Stimulated activated CD4-positive, alpha-beta T cell treated with anti-CD3 and anti-CD28 coated beads, Interleukin-1b, Interleukin-23, amount 100 ng/mL, for 4 hours (primary cell): ENCODE measurements at regions not wholly inside any gene's neighbourhood (a gene's known extent, or its start where the extent isn't known, plus 50 kb on each side); places are given as distances from the start of the nearest gene placed in this dataset.

ENCODE experiments used
- DNase-seq, 2 donors: peaks; one replicate each; pipeline ENCODE4 v3.0.0-alpha.2; 2020; ENCODE audit warnings: low read depth in 2 of 2

DNA sequence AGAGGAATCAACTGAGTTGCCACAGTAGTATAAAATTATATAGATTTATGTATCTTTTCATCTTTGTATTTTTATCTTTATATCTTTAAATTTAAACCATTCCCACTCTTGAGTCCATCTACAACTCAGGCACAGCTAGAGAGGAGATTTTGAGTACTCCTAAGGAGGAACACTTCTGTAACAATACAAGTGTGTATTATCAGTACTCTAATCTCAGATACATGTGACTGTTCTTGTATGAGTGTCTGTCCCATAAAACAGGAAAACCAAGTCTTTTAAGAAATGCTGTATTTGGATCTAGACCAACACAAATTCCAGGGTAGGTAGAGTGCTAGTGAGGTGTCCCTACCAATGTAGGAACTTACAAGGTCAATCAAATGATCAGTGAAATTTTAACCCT, 1428.0 kb upstream of the LRRTM3 start:
- DNase-seq: no peak

DNA sequence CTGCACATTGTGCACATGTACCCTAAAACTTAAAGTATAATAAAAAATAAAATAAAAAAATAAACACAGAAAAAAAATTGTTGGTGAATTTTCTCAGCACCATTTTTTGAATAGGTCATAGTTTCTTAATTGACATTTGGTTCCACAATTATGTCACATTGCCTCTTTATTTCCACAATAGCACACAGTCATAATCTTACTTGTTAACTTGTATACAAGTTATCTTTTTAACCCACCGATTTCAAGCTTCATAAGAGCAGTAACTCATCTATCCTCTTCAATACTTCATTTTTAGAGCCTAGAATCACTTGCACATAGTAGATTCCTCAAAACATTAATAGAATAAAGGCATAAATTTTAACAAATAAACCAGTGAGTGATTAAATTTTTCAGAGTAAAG, 1425.1 kb upstream of the LRRTM3 start:
- DNase-seq: no peak

- no peak for DNase-seq
Measured at GRCh38 chr10:65501259-65501658, 1424.6 kb upstream of the LRRTM3 start.

DNA sequence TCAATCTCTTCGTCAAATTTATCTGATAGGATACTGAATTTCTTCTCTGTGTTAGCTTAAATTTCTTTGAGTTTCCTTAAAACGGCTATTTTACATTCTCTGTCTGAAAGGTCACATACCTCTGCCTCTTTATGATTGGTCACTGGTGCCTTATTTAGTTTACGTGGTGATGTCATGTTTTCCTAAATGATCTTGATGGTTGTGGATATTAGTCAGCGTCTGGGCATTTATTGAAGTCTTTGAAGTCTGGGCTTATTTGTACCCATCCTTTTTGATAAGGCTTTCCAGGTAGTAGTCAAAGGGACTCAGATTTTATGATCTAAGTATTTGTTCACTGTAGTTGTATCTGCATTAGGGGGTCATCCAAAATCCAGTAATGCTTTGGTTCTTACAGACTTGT, 1407.5 kb upstream of the LRRTM3 start:
- DNase-seq: no peak

DNA sequence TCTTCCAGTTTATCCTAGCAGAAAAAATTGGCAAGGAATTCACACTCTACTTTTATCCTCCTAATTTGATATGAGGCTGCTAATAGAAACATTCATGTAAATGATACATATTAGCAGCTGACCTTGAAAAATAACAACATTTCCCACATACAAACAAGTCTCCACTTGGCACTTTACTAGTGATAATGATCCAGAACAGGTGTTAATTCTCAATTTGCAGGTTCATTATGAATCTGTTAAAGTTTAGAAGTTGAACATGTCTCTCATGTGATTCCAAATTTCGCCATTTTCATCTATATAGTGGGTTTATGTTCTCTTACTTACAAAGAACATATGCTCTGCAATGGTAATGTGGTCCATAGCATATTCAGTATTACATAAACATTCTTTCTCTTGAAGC, 1396.8 kb upstream of the LRRTM3 start:
- no peak for DNase-seq

DNA sequence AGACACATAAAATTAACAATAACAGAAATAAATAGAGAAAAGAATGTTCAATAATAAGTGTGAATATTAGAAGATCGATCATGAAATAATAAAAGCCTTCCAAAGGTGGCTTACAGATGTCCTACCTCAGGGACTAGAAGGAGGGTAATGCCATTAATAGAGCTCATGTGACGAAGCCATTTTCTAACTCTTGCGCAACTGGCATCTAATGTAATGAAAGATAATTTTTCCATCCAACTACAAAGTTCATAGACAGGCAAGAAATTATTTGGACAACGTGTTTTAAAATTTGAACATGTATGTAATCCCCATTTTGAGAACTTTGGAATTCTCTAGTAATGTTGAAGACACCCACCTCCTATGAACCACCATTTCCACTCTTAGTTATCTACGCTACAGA, 1394.3 kb upstream of the LRRTM3 start:
- no peak for DNase-seq

GRCh38 chr10:65534771-65535170, 1391.1 kb upstream of the LRRTM3 start:
- DNase-seq: no peak

- DNase-seq: no peak
Measured at GRCh38 chr10:65544756-65545155, 1381.1 kb upstream of the LRRTM3 start.

- no peak for DNase-seq
Measured at GRCh38 chr10:65548001-65548400, 1377.8 kb upstream of the LRRTM3 start.

DNA sequence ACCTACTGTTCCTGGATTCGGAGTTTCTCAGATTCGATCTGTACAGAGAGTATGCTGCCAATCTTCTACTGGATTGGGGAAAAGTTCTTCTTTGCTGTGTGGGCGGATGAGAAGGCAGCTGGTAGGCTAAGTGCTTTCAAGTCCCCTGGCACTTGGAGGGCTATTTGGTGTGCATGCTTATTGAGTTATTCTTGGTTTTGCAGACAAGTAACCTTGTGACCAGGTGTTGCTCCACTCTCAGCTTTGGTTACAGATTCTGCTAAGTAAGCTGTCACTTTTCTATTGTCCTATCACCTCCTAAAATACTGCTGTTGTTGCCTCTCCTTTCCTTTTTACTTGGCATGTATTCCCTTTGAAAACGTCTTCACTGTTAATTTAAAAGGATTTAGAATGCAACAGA, 1375.1 kb upstream of the LRRTM3 start:
- no peak for DNase-seq

DNA sequence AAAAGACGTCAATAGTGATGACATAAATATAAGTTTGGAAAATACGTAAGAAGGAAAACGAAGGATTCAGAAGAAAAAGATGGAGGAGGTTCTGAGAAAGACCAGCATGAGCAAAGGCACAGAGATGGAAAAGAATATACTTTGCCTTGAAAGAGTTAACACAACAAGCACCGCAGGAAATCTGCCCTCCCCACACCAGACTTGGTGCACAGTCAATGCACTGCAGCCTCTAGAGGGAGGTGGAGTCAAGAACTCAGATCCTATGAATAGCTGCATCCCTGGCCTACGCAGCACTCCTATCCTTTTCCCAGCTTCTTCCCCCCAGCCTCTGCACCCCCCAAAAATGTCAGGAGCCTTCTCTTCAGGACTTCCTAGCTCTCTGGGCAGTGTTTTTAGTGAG, 1370.6 kb upstream of the LRRTM3 start:
- DNase-seq: no peak

- DNase-seq: no peak
Measured at GRCh38 chr10:65556006-65556405, 1369.8 kb upstream of the LRRTM3 start.

DNA sequence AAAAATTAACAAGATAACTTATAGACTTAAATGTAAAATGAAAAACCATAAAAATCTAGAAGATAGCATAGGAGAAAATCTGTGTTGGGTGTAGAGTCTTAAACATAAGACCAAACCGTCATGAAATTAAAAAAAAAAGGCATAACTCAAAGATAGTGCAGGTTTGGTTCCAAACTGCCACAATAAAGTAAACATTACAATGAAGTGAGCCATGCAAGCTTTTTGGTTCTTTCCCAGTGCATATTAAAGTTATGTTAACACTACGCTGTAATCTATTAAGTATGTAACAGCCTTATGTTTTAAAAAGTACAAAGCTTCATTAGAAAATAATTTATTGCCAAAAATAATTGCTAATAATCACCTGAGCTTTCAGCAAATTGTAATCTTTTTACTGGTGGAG, 1366.5 kb upstream of the LRRTM3 start:
- DNase-seq: no peak

GRCh38 chr10:65565246-65565645, 1360.6 kb upstream of the LRRTM3 start:
- no peak for DNase-seq

DNA sequence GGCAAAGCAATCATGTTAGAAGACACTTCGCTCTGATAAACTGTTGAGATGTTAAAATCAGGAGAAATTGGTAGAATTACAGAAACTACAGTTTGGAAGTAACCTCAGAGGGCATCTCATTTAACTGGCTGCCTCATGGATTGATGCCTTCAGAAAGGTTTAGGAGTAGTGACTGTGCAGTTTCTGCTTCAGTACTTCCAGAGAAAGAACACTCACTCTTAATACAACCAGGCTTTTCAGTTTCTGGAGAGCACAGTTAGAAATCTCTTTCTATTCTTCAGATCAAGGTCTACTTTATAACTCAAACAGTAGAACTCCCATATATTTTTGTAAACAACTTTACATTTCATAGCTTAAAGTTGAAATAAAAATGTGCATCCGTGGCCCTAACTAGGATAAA, 1358.9 kb upstream of the LRRTM3 start:
- DNase-seq: no peak

- DNase-seq: no peak
Measured at GRCh38 chr10:65570143-65571010, 1355.5 kb upstream of the LRRTM3 start.

DNA sequence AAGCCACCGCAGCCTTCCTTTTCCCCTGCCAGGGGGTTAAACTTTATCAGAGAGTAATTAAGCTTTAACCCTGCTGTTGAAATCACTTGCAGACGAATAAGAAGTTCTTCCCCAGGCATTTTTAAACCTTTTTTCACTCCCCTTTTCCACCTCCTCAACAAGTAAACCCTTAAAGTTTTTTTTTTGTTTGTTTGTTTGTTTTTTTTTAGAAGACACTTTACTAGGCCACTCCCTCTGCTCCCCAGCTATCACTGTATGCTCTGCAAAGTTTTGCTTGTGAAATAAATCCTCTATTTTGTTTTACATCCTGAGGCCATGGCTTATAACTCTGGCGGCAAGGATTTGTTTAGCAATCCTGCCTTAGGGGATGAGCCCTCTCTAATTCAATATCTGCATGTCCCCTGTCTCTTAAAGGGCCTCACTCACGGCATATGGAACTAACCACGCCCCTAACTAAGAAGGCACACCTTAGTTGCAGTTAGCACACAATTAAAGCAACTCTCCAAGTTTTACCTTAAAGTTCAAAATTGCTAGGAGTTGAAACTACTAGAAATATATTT, 1354.7 kb upstream of the LRRTM3 start:
- no peak for DNase-seq

DNA sequence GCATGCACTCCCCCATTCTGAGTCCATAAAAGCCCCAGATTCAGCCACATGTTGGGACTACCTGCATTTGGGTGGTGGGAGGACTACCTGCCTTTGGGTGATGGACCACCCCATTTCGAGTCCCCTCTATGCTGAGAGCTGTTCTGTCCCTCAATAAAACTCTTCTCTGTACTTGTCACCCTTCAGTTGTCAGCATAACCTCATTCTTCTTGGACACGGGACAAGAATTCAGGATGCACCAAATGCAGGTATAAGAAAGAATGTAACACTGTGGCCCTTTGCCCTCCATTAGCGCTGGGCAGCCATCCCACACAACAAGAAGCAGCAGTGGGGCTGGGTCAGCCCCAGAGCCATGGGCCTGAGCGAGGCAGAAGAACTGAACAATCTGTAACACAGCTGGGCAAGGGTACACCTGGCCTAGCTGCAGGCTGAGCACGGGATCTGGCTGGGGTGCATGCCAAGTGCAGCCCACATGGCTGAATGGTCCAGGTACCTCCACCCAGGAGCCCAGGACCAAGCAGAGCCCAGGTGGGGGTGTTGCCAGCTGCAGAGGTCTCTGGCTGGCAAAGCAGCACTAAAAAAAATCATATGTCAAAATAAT, 1344.3 kb upstream of the LRRTM3 start:
- no peak for DNase-seq

DNA sequence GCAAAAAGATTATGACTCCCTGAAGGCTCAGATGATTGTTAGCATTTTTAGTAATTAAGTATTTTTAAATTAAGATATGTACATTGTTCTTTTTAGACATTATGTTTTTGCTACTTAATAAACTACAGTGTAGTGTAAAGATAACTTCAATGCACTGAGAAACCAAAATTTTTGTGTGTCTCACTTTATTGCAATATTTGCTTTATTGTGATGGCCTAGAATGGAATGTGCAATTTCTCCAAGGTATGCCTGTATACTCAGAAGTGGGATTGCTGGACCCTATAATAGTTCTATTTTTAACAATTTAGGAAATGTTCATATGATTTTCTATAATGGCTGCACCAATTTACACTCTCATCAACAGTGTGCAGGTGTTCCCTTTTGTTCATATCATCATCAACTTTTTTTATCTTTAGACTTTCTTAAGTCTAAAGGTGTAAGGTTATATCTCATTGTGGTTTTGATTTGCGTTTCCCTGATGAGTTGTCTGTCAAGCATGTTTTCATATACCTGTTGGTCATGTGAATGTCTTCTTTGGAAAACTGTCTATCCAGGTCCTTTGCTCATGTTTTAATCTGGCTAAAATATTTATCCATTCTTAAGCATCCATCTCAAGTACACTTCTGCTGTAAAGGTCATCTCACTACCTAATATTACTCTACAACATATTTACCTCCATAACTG, 1323.5 kb upstream of the LRRTM3 start:
- no peak for DNase-seq

- no peak for DNase-seq
Measured at GRCh38 chr10:65611592-65611991, 1314.2 kb upstream of the LRRTM3 start.

DNA sequence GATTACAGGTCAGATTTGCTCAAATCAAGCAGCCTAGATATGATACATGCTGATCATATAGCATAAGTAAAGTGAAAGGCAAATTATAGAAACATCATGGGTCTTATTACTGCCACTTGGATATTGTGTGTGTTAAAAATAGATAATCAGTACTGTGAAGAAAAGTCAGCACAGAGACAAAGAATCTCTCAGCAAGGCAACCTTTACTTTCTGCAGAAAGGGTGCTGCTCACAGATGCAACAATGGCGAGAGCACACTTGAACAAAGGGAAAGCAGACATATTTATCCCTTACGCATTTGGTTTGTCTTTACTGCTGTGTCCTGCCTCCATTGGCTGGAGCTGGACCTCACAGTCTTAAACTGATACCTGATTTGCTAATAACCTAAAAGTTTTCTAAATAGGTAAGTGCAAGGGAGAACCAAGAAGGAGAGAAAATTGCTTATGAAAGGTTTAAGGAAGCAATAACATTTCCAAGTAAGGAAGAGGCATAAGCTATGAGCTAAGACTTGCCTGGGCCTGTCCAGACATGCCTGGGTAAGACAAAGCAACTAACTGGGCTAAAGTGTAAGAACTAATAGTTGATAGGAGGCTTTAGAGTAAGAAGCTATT, 1310.8 kb upstream of the LRRTM3 start:
- DNase-seq: no peak

- no peak for DNase-seq
Measured at GRCh38 chr10:65618126-65618525, 1307.7 kb upstream of the LRRTM3 start.
